ENCODE measurements at regions not wholly inside any gene's neighbourhood (a gene's known extent, or its start where the extent isn't known, plus 50 kb on each side); places are given as distances from the start of the nearest gene placed in this dataset.

GRCh38 chr13:39982745-39983144 lies 327.3 kb downstream of the COG6 start:
- DNase-seq (ENCODE audit: low read depth) = no peak
- TF ChIP-seq CTCF (IDR thresholded peaks at IDR 0.05; ENCODE audit: insufficient read depth, low read length, severe bottlenecking) = no peak
- H3K4me3 ChIP-seq (ENCODE audit: low read depth, low read length) = no peak overlapping the region
- no peak for FAIRE-seq
- peaks cover 1% of the 10 kb centered on the region for H3K27me3 ChIP-seq (ENCODE audit: control insufficient read depth, insufficient read depth, low read length)
- no peaks in the 10 kb centered on the region for H3K36me3 ChIP-seq (ENCODE audit: control insufficient read depth, insufficient read depth, low read length)

- TF ChIP-seq CTCF (IDR thresholded peaks at IDR 0.05; ENCODE audit: insufficient read depth, low read length, severe bottlenecking) = no peak
- Histone ChIP-seq H3K27me3 (ENCODE audit: control insufficient read depth, insufficient read depth, low read length) (peaks cover 1% of the 10 kb centered on the region), H3K4me3 (ENCODE audit: low read depth, low read length) (no peak overlapping the region), H3K36me3 (ENCODE audit: control insufficient read depth, insufficient read depth, low read length) (no peaks in the 10 kb centered on the region)
- FAIRE-seq (no peak), DNase-seq (ENCODE audit: low read depth) (no peak)
These were observed 329.6 kb downstream of the COG6 start for GRCh38 chr13:39985071-39985470.

GRCh38 chr13:39988351-39988750 lies 332.9 kb downstream of the COG6 start:
- TF ChIP-seq CTCF (IDR thresholded peaks at IDR 0.05; ENCODE audit: insufficient read depth, low read length, severe bottlenecking) = no peak
- FAIRE-seq (no peak), DNase-seq (ENCODE audit: low read depth) (no peak)
- Histone ChIP-seq H3K4me3 (ENCODE audit: low read depth, low read length) (no peak overlapping the region), H3K27me3 (ENCODE audit: control insufficient read depth, insufficient read depth, low read length) (peaks cover under 1% of the 10 kb centered on the region), H3K36me3 (ENCODE audit: control insufficient read depth, insufficient read depth, low read length) (no peaks in the 10 kb centered on the region)

- FAIRE-seq = no peak
- no peak for DNase-seq (ENCODE audit: low read depth)
- Histone ChIP-seq H3K4me3 (ENCODE audit: low read depth, low read length) (no peak overlapping the region), H3K36me3 (ENCODE audit: control insufficient read depth, insufficient read depth, low read length) (no peaks in the 10 kb centered on the region), H3K27me3 (ENCODE audit: control insufficient read depth, insufficient read depth, low read length) (no peaks in the 10 kb centered on the region)
- no peak for TF ChIP-seq CTCF (IDR thresholded peaks at IDR 0.05; ENCODE audit: insufficient read depth, low read length, severe bottlenecking)
These were observed 342.7 kb downstream of the COG6 start for GRCh38 chr13:39998166-39998565.

GRCh38 chr13:40002016-40002415 lies 346.6 kb downstream of the COG6 start:
- no peak overlapping the region for H3K4me3 ChIP-seq (ENCODE audit: low read depth, low read length)
- no peak for TF ChIP-seq CTCF (IDR thresholded peaks at IDR 0.05; ENCODE audit: insufficient read depth, low read length, severe bottlenecking)
- FAIRE-seq (no peak), DNase-seq (ENCODE audit: low read depth) (no peak)
- no peaks in the 10 kb centered on the region for H3K36me3 ChIP-seq (ENCODE audit: control insufficient read depth, insufficient read depth, low read length)
- H3K27me3 ChIP-seq (ENCODE audit: control insufficient read depth, insufficient read depth, low read length) = no peaks in the 10 kb centered on the region

GRCh38 chr13:40013554-40013953 lies 358.1 kb downstream of the COG6 start:
- Histone ChIP-seq H3K4me3 (ENCODE audit: low read depth, low read length) (no peak overlapping the region), H3K27me3 (ENCODE audit: control insufficient read depth, insufficient read depth, low read length) (no peaks in the 10 kb centered on the region), H3K36me3 (ENCODE audit: control insufficient read depth, insufficient read depth, low read length) (no peaks in the 10 kb centered on the region)
- FAIRE-seq = no peak
- DNase-seq (ENCODE audit: low read depth) = no peak
- no peak for TF ChIP-seq CTCF (IDR thresholded peaks at IDR 0.05; ENCODE audit: insufficient read depth, low read length, severe bottlenecking)

Measured in bronchial epithelial cell (primary cell).